ENCODE measurements at regions not wholly inside any gene's neighbourhood (a gene's known extent, or its start where the extent isn't known, plus 50 kb on each side); places are given as distances from the start of the nearest gene placed in this dataset.

DNA sequence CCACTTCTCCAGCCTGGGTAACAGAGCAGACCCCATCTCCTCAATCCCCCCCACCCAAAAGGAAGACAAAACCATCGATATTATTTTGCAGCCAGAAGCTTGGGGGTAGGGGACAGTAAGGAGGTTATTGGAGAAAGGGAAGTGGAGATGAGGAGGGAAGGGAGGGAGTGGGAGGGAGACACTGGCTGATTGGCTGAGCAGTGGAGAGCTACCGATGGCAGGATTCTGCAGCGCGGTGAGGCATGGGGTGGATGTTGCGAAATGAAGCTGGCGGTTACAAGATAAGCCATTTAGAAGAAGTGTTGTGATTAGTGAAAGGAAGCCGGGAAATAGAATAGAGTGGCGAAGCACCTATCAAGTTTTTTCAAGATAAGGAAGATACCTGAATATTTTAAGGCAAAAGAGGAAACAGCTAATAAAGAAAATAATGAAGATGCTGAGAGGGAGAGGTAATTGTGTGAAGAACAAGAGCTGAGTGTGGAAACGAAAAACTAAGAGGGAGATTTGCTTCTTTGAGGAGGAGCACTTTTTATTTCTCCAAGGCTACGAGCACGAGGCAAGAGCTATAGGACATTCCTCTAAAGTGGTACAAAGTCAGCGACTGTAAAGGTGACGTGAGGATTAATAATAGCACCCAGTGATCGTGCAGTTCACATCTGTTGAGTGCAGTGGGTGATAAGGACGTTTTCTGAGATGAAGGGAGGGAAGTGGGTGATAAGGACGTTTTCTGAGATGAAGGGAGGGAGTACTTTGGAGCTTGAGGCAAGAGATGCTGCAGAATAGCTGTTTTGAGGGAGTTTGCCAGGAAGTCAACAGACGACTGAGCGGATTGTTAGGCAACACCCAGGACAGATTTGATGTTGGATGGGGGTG lies 103.2 kb upstream of the KIF26B start (continued):
- TF ChIP-seq, protein P1, sequence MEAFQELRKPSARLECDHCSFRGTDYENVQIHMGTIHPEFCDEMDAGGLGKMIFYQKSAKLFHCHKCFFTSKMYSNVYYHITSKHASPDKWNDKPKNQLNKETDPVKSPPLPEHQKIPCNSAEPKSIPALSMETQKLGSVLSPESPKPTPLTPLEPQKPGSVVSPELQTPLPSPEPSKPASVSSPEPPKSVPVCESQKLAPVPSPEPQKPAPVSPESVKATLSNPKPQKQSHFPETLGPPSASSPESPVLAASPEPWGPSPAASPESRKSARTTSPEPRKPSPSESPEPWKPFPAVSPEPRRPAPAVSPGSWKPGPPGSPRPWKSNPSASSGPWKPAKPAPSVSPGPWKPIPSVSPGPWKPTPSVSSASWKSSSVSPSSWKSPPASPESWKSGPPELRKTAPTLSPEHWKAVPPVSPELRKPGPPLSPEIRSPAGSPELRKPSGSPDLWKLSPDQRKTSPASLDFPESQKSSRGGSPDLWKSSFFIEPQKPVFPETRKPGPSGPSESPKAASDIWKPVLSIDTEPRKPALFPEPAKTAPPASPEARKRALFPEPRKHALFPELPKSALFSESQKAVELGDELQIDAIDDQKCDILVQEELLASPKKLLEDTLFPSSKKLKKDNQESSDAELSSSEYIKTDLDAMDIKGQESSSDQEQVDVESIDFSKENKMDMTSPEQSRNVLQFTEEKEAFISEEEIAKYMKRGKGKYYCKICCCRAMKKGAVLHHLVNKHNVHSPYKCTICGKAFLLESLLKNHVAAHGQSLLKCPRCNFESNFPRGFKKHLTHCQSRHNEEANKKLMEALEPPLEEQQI (IDR thresholded peaks at IDR 0.05): peak; percentile 72
- TF ChIP-seq SOX6 (IDR thresholded peaks at IDR 0.05) (peak; percentile 89), SMAD2 (IDR thresholded peaks at IDR 0.05; ENCODE audit: low read depth, low read length) (no peak), DNMT1 (IDR thresholded peaks at IDR 0.05) (no peak), HCFC1 (IDR thresholded peaks at IDR 0.05; ENCODE audit: low read depth, low read length) (no peak), NFIC (IDR thresholded peaks at IDR 0.05) (peak; percentile 52), ZNF24 (IDR thresholded peaks at IDR 0.05) (peak; percentile 23; the same call in 1 of the 2 replicates), NRF1 (conservative IDR thresholded peaks at IDR 0.05 in 1 of 2, IDR thresholded peaks at IDR 0.05 in 1 of 2) (peak; percentile 24 to 30; a peak in 1 of 4 replicates), SRSF3 (IDR thresholded peaks at IDR 0.05; ENCODE audit: insufficient read depth, low read length) (no peak), POLR3G (IDR thresholded peaks at IDR 0.05; ENCODE audit: extremely low read depth, insufficient read length, insufficient replicate concordance) (no peak), ARHGAP35 (IDR thresholded peaks at IDR 0.05; ENCODE audit: partially characterized antibody) (no peak), SNIP1 (IDR thresholded peaks at IDR 0.05; ENCODE audit: low read depth) (no peak), ZBTB1 (CRISPR knock-in tag; IDR thresholded peaks at IDR 0.05; ENCODE audit: borderline replicate concordance, low read depth) (no peak), TOE1 (IDR thresholded peaks at IDR 0.05; ENCODE audit: borderline replicate concordance) (peak; percentile 70; the same call in 1 of the 2 replicates), TOE1 (CRISPR knock-in tag; IDR thresholded peaks at IDR 0.05; ENCODE audit: borderline replicate concordance, low read depth) (0 out of 2 replicates have a peak, but pooled peaks have one; percentile 46), LCOR (CRISPR knock-in tag; IDR thresholded peaks at IDR 0.05) (peak; percentile 24; the same call in 1 of the 2 replicates), ZNF41 (CRISPR knock-in tag; conservative IDR thresholded peaks at IDR 0.05) (no peak), TRIM24 (IDR thresholded peaks at IDR 0.05) (peak; percentile 98), ZZZ3 (IDR thresholded peaks at IDR 0.05) (no peak)
- TF ChIP-seq, protein P2, sequence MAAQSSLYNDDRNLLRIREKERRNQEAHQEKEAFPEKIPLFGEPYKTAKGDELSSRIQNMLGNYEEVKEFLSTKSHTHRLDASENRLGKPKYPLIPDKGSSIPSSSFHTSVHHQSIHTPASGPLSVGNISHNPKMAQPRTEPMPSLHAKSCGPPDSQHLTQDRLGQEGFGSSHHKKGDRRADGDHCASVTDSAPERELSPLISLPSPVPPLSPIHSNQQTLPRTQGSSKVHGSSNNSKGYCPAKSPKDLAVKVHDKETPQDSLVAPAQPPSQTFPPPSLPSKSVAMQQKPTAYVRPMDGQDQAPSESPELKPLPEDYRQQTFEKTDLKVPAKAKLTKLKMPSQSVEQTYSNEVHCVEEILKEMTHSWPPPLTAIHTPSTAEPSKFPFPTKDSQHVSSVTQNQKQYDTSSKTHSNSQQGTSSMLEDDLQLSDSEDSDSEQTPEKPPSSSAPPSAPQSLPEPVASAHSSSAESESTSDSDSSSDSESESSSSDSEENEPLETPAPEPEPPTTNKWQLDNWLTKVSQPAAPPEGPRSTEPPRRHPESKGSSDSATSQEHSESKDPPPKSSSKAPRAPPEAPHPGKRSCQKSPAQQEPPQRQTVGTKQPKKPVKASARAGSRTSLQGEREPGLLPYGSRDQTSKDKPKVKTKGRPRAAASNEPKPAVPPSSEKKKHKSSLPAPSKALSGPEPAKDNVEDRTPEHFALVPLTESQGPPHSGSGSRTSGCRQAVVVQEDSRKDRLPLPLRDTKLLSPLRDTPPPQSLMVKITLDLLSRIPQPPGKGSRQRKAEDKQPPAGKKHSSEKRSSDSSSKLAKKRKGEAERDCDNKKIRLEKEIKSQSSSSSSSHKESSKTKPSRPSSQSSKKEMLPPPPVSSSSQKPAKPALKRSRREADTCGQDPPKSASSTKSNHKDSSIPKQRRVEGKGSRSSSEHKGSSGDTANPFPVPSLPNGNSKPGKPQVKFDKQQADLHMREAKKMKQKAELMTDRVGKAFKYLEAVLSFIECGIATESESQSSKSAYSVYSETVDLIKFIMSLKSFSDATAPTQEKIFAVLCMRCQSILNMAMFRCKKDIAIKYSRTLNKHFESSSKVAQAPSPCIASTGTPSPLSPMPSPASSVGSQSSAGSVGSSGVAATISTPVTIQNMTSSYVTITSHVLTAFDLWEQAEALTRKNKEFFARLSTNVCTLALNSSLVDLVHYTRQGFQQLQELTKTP (IDR thresholded peaks at IDR 0.05; ENCODE audit: low read depth in 1 of 2, partially characterized antibody in 2 of 2): peak; percentile 71 to 76
- TF ChIP-seq, protein P3, sequence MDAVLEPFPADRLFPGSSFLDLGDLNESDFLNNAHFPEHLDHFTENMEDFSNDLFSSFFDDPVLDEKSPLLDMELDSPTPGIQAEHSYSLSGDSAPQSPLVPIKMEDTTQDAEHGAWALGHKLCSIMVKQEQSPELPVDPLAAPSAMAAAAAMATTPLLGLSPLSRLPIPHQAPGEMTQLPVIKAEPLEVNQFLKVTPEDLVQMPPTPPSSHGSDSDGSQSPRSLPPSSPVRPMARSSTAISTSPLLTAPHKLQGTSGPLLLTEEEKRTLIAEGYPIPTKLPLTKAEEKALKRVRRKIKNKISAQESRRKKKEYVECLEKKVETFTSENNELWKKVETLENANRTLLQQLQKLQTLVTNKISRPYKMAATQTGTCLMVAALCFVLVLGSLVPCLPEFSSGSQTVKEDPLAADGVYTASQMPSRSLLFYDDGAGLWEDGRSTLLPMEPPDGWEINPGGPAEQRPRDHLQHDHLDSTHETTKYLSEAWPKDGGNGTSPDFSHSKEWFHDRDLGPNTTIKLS (IDR thresholded peaks at IDR 0.05; ENCODE audit: borderline replicate concordance, low read depth): peak; percentile 38; the same call in 1 of the 2 replicates

Data from K562 (cell line).